Erythroblast (primary cell): ENCODE measurements at regions not wholly inside any gene's neighbourhood (a gene's known extent, or its start where the extent isn't known, plus 50 kb on each side); places are given as distances from the start of the nearest gene placed in this dataset.

Source experiments
- GATA1 ChIP-seq: IDR thresholded peaks from 2 replicates; pipeline ENCODE4 v1.6.1; 2011; ENCODE audit warnings: low read depth, mild to moderate bottlenecking, control low read depth, low read length, moderate library complexity
- POLR2A ChIP-seq: IDR thresholded peaks from 2 replicates; pipeline ENCODE4 v1.6.1; 2011; ENCODE audit warnings: mild to moderate bottlenecking, low read length

DNA sequence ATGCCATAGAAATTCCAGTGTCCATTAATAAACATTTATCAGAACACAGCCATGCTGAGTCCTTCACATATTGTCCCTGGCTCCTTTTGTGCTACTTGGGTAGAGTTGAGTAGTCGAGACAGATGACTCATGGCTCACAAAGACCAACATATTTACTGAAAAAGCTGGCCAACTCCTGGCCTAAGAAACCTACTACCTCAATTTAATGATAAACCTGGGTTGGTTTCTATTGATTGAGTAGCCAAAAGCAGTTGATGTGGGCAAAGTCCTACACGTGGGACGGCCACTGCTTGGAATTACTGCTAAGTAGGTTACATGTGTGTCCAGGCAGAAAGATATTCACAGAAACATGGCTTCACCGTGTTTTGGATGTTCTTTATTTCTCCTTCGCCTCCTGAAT, 402.2 kb downstream of the NR2F2 start:
- TF ChIP-seq POLR2A, result no peak
- no peak for TF ChIP-seq GATA1
